Trophoblast cell (in vitro differentiated cells and primary cell): ENCODE measurements at regions not wholly inside any gene's neighbourhood (a gene's known extent, or its start where the extent isn't known, plus 50 kb on each side); places are given as distances from the start of the nearest gene placed in this dataset.

Experiments used
- DNase-seq, 2 donors: peaks; one replicate each; pipeline ENCODE4 v3.0.0-alpha.2; 2016
- H2AFZ ChIP-seq: 2 replicates; pipeline ENCODE4 v1.6.1; 2013; ENCODE audit warnings: low read length, moderate library complexity, mild to moderate bottlenecking; ENCODE audit not compliant: insufficient read depth, poor library complexity
- H2AK5ac ChIP-seq: 2 replicates; pipeline ENCODE4 v1.6.1; 2013; ENCODE audit warnings: mild to moderate bottlenecking, low read length
- H2BK120ac ChIP-seq: 2 replicates; pipeline ENCODE4 v1.6.1; 2013; ENCODE audit warnings: low read length, mild to moderate bottlenecking, moderate library complexity; ENCODE audit not compliant: insufficient read depth, poor library complexity
- H2BK12ac ChIP-seq: 2 replicates; pipeline ENCODE4 v1.6.1; 2013; ENCODE audit warnings: mild to moderate bottlenecking, low read length, moderate library complexity
- H2BK5ac ChIP-seq: 2 replicates; pipeline ENCODE4 v1.6.1; 2013; ENCODE audit warnings: low read length, low read depth, moderate library complexity, mild to moderate bottlenecking; ENCODE audit not compliant: poor library complexity
- H3K14ac ChIP-seq: 2 replicates; pipeline ENCODE4 v1.6.1; 2013; ENCODE audit warnings: mild to moderate bottlenecking, low read length
- H3K18ac ChIP-seq: 2 replicates; pipeline ENCODE4 v1.6.1; 2013; ENCODE audit warnings: mild to moderate bottlenecking, low read length
- H3K23ac ChIP-seq: 2 replicates; pipeline ENCODE4 v1.6.1; 2013; ENCODE audit warnings: low read length
- H3K27ac ChIP-seq: 2 replicates; pipeline ENCODE4 v1.5.1; 2013; ENCODE audit warnings: low read depth, mild to moderate bottlenecking, inconsistent platforms, low read length, moderate library complexity
- H3K27me3 ChIP-seq: 2 replicates; pipeline ENCODE4 v1.6.1; 2013; ENCODE audit warnings: inconsistent platforms, mild to moderate bottlenecking, low read length, moderate library complexity; ENCODE audit not compliant: insufficient read depth
- H3K36me3 ChIP-seq, 2 experiments: 1 replicate in 1 of 2; 2 replicates in 1 of 2; pipeline ENCODE4 v1.6.1; 2013; ENCODE audit warnings: low read length in 2 of 2, mild to moderate bottlenecking in 2 of 2, moderate library complexity in 1 of 2; ENCODE audit not compliant: insufficient read depth in 2 of 2, control insufficient read depth in 1 of 2
- H3K4ac ChIP-seq: 2 replicates; pipeline ENCODE4 v1.6.1; 2013; ENCODE audit warnings: low read depth, mild to moderate bottlenecking, low read length, moderate library complexity
- H3K4me1 ChIP-seq, 2 experiments: 1 replicate in 1 of 2; 2 replicates in 1 of 2; pipeline ENCODE4 v1.6.1; 2013; ENCODE audit warnings: low read length in 2 of 2, mild to moderate bottlenecking in 2 of 2, moderate library complexity in 1 of 2; ENCODE audit not compliant: insufficient read depth in 2 of 2, control insufficient read depth in 1 of 2
- H3K4me2 ChIP-seq: 2 replicates; pipeline ENCODE4 v1.6.1; 2013; ENCODE audit warnings: inconsistent platforms, mild to moderate bottlenecking, low read length, moderate library complexity
- H3K4me3 ChIP-seq: 2 replicates; pipeline ENCODE4 v1.5.1; 2013; ENCODE audit warnings: mild to moderate bottlenecking, low read depth, low read length, inconsistent platforms
- H3K79me1 ChIP-seq: one replicate; pipeline ENCODE4 v1.6.1; 2013; ENCODE audit warnings: low read length
- H3K79me2 ChIP-seq: 2 replicates; pipeline ENCODE4 v1.6.1; 2013; ENCODE audit warnings: low read length, mild to moderate bottlenecking; ENCODE audit not compliant: control insufficient read depth, insufficient read depth, poor library complexity
- H3K9ac ChIP-seq: 2 replicates; pipeline ENCODE4 v1.6.1; 2013; ENCODE audit warnings: mild to moderate bottlenecking, low read length
- H3K9me3 ChIP-seq: 2 replicates; pipeline ENCODE4 v1.6.1; 2013; ENCODE audit warnings: low read depth, mild to moderate bottlenecking, control low read depth, inconsistent platforms, low read length; ENCODE audit not compliant: insufficient read depth
- H4K12ac ChIP-seq: 2 replicates; pipeline ENCODE4 v1.6.1; 2013; ENCODE audit warnings: low read depth, mild to moderate bottlenecking, low read length, moderate library complexity
- H4K8ac ChIP-seq: 2 replicates; pipeline ENCODE4 v1.6.1; 2013; ENCODE audit warnings: low read depth, mild to moderate bottlenecking, low read length, moderate library complexity
- H4K91ac ChIP-seq: one replicate; pipeline ENCODE4 v1.6.1; 2013; ENCODE audit warnings: low read depth, mild to moderate bottlenecking, low read length, moderate library complexity
- WGBS: extraction: QIAGEN DNeasy Blood & Tissue Kit; methylation state at CpG from one replicate; pipeline ENCODE4 v1.1.7; 2013; ENCODE audit warnings: missing lambda C conversion rate; ENCODE audit not compliant: insufficient read length, insufficient coverage; ENCODE audit errors: extremely low coverage; 5-methylcytosine and 5-hydroxymethylcytosine counted together

DNA sequence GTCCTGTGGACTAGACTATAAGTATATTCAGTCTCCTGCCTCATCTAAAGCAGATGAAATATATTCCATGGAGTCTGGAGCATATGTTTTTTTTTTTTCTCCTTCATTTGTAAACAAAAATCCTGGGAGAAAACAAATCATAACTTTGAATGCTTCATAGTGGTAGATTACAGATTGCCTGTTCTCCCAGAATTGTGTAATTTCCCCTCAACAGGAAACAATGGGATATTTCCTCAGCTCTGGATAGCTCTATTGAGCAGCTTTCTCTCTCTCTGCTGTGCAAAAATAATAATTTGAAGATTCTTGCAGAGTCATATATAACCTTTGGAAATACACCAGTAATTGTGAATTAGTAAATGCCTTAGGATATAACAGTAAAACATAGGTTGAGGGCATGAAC is 1406.6 kb upstream of the ACVR2A start:
- H2BK12ac ChIP-seq, result no peak overlapping the region
- H3K79me1 ChIP-seq, result no peaks in the 10 kb centered on the region
- H3K14ac ChIP-seq, result no peak overlapping the region
- H4K8ac ChIP-seq, result no peak overlapping the region
- no peak overlapping the region for H2AK5ac ChIP-seq
- no peak overlapping the region for H4K91ac ChIP-seq
- no peaks in the 10 kb centered on the region for H3K36me3 ChIP-seq
- H3K18ac ChIP-seq, result no peak overlapping the region
- H2BK120ac ChIP-seq, result no peak overlapping the region
- no peak overlapping the region for H3K4ac ChIP-seq
- no peak for DNase-seq
- no peak overlapping the region for H3K4me3 ChIP-seq
- no peak overlapping the region for H3K9ac ChIP-seq
- H3K27ac ChIP-seq, result no peak overlapping the region
- no peak overlapping the region for H2BK5ac ChIP-seq
- H2AFZ ChIP-seq, result no peak overlapping the region
- H4K12ac ChIP-seq, result no peak overlapping the region
- H3K27me3 ChIP-seq, result no peaks in the 10 kb centered on the region
- H3K9me3 ChIP-seq, result no peaks in the 10 kb centered on the region
- H3K79me2 ChIP-seq, result no peaks in the 10 kb centered on the region
- H3K23ac ChIP-seq, result no peak overlapping the region
- H3K4me2 ChIP-seq, result no peak overlapping the region
- H3K4me1 ChIP-seq, result no peaks in the 10 kb centered on the region

DNA sequence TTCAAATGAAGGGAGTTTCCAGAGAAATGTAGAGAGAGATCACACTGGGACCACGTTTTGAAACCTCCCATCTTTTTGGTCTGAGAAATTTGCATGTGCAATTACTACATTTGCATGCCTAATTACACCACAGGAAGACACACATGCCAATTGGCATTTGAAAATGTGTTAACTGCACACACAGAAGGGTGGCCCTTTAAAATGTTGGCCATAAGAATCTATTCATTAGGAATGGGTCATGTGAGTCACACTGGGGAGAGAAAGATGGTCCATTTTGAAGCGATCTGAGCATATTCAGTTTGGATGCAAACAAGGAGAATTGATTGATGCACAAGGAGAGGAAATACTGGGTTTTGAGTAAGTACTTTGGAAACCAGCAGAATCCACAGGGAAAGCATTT is 1407.1 kb upstream of the ACVR2A start:
- Histone ChIP-seq H3K9me3 (no peaks in the 10 kb centered on the region), H2AFZ (no peak overlapping the region), H3K4ac (no peak overlapping the region), H4K8ac (no peak overlapping the region), H4K12ac (no peak overlapping the region), H3K36me3 (no peaks in the 10 kb centered on the region), H3K14ac (no peak overlapping the region), H2BK5ac (no peak overlapping the region), H3K4me3 (no peak overlapping the region), H3K18ac (no peak overlapping the region), H3K27ac (no peak overlapping the region), H4K91ac (no peak overlapping the region), H3K79me1 (no peaks in the 10 kb centered on the region), H3K79me2 (no peaks in the 10 kb centered on the region), H3K9ac (no peak overlapping the region), H3K4me2 (no peak overlapping the region), H3K27me3 (no peaks in the 10 kb centered on the region), H3K4me1 (no peaks in the 10 kb centered on the region), H3K23ac (no peak overlapping the region), H2BK120ac (no peak overlapping the region), H2BK12ac (no peak overlapping the region), H2AK5ac (no peak overlapping the region)
- no CpG with 5 or more reads among the region's 2 CpGs for WGBS
- DNase-seq, result no peak

GRCh38 chr2:146433116-146433875 is 1411.5 kb upstream of the ACVR2A start:
- Histone ChIP-seq H3K27ac (no peak overlapping the region), H4K91ac (no peak overlapping the region), H2AFZ (no peak overlapping the region), H3K9ac (no peak overlapping the region), H3K9me3 (no peaks in the 10 kb centered on the region), H3K4me1 (no peaks in the 10 kb centered on the region), H3K4me2 (no peak overlapping the region), H2AK5ac (no peak overlapping the region), H3K18ac (no peak overlapping the region), H2BK12ac (no peak overlapping the region), H4K12ac (no peak overlapping the region), H3K79me1 (no peaks in the 10 kb centered on the region), H3K14ac (no peak overlapping the region), H4K8ac (no peak overlapping the region), H2BK120ac (no peak overlapping the region), H3K36me3 (no peaks in the 10 kb centered on the region), H3K27me3 (no peaks in the 10 kb centered on the region), H3K23ac (no peak overlapping the region), H3K4me3 (no peak overlapping the region), H3K4ac (no peak overlapping the region), H3K79me2 (no peaks in the 10 kb centered on the region), H2BK5ac (no peak overlapping the region)
- no peak for DNase-seq
- WGBS, result no CpG with 5 or more reads among the region's 8 CpGs

DNA sequence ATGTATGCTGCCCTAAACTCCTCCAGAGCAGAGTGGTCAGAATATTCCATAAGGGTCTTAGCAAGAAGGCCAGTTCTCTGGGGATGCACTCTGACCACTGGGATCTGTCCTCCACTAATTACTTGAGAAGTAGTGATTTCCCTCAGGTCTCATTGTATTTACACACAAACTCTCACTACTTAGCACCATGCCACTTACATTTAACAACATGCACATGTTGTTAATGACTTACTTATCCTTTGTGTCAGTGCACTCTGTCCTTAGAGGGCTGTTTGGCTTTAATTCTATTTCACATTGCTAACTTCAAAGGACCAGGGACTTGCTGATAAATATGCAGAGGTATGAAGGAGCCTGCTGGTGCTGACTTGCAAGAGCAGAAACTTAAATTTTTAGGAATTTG is 1415.5 kb upstream of the ACVR2A start:
- DNase-seq, result no peak
- H4K8ac ChIP-seq, result no peak overlapping the region

More for the DNA sequence above, 1415.5 kb upstream of the ACVR2A start:
- H3K27ac ChIP-seq, result no peak overlapping the region
- H3K27me3 ChIP-seq, result no peaks in the 10 kb centered on the region
- H4K12ac ChIP-seq, result no peak overlapping the region
- no peaks in the 10 kb centered on the region for H3K79me1 ChIP-seq
- H2BK12ac ChIP-seq, result no peak overlapping the region
- H3K23ac ChIP-seq, result no peak overlapping the region
- H3K9me3 ChIP-seq, result no peaks in the 10 kb centered on the region
- no peak overlapping the region for H2AK5ac ChIP-seq
- no peak overlapping the region for H3K9ac ChIP-seq
- H3K79me2 ChIP-seq, result no peaks in the 10 kb centered on the region
- H4K91ac ChIP-seq, result no peak overlapping the region
- no peak overlapping the region for H3K18ac ChIP-seq
- no peak overlapping the region for H2BK120ac ChIP-seq
- H2BK5ac ChIP-seq, result no peak overlapping the region
- no peak overlapping the region for H3K14ac ChIP-seq
- no peak overlapping the region for H2AFZ ChIP-seq
- no peak overlapping the region for H3K4me2 ChIP-seq
- no peaks in the 10 kb centered on the region for H3K36me3 ChIP-seq
- no peaks in the 10 kb centered on the region for H3K4me1 ChIP-seq
- H3K4me3 ChIP-seq, result no peak overlapping the region
- H3K4ac ChIP-seq, result no peak overlapping the region
